HG02884 (cell line): ENCODE measurements at regions not wholly inside any gene's neighbourhood (a gene's known extent, or its start where the extent isn't known, plus 50 kb on each side); places are given as distances from the start of the nearest gene placed in this dataset.

Source experiments
- ATAC-seq: cut with Tn5 transposase; IDR thresholded peaks from one replicate; pipeline ENCODE4 v1.9.1; 2021; ENCODE audit warnings: mild to moderate bottlenecking, moderate library complexity; ENCODE audit not compliant: unreplicated experiment

- ATAC-seq: no peak
Measured at GRCh38 chr2:128447538-128447995, 128.9 kb upstream of the HS6ST1 start.

GRCh38 chr2:128448331-128449225, 129.9 kb upstream of the HS6ST1 start:
- no peak for ATAC-seq

DNA sequence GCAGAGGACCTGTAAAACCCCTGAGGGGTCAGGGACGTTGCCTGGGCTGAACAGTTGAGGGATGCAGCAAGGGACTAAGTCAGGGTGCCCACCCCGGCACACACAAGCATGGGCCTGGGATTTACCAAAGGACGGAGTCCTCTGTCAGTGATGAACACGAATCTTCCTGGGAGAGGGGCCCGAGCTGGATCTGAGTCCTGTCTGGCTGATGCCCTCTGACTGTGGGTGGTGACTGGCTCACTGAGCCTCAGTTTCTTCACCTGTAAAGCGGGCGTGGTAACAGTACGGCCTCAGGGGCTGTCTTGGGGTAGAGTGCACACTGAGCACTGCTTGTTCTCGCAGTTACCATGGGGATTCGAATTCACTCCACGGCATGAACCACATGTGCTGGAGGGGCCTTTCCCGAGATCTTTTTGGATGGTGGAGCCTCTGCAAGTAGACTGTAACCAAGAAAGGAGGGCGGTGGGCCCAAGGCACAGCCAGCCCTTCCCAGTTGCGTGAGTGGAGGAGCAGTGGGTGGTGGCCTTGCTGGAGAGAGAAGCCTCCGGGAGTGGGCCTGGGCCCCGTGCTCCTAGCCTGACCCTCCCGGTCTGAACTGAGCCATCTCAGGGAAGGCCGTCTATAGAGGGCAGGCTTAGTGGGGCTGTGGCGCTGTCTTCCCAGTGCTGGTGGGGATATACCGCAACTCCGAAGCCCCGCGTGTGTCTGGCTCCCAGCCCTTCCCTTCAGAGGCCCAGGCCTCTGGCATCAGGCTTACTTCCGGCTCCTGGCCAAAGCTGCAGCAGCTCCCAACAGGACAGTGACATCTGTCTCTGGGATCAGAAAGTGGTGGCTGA, 130.8 kb upstream of the HS6ST1 start:
- ATAC-seq: no peak

GRCh38 chr2:128450211-128451024, 131.8 kb upstream of the HS6ST1 start:
- no peak for ATAC-seq

GRCh38 chr2:128451084-128452023, 132.7 kb upstream of the HS6ST1 start:
- no peak for ATAC-seq

DNA sequence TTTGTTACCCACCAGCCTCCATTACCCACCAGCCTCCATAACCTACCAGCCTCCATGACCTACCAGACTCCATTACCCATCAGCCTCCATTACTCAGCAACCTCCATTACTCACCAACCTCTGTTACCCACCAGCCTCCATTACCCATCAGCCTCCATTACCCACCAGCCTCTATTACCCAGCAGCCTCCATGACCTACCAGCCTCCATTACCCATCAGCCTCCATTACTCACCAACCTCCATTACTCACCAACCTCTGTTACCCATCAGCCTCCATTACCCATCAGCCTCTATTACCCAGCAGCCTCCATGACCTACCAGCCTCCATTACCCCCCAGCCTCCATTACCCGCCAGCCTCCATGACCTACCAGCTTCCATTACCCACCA, 133.3 kb upstream of the HS6ST1 start:
- no peak for ATAC-seq

- ATAC-seq: no peak
Measured at GRCh38 chr2:128452536-128453530, 134.2 kb upstream of the HS6ST1 start.

DNA sequence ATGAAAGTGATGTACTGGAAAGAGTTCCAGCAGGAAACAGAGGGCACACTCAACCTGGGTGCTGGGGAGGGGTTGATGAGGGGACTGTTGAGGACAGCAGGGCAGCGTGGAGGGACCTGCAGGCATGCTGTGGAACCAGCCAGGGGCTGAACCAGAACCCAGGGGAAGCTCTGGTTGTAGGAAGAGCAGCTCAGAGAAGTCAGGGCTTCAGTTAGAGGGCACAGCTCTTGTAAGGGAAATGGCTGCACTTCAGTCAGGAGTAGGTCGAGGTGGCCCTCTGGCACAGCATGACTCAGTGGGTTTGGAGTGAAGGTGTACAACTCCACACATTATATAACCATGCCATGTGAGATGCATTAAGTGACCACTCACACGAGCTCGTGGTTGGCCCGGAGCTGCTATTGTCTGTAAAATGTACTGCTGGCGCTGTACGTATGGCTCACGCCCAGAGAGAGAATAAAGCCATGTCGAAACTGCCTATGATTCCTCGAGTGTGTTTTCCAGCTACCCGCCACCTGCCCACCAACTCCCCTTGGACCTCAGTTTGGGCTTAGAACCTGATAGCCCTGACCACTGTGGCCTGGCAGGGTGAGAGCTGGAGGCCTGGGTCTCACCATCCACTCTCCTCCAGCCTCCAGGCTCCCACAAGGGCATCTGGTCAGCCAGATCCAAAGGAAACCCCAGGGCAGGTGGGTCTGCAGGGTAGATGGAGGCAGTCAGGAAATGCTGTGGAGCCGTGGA, 136.5 kb upstream of the HS6ST1 start:
- ATAC-seq: no peak

GRCh38 chr2:128455721-128456050, 137.0 kb upstream of the HS6ST1 start:
- ATAC-seq: no peak

GRCh38 chr2:128456281-128456680, 137.6 kb upstream of the HS6ST1 start:
- ATAC-seq: no peak

GRCh38 chr2:128457006-128457604, 138.4 kb upstream of the HS6ST1 start:
- no peak for ATAC-seq

- no peak for ATAC-seq
Measured at GRCh38 chr2:128457716-128458115, 139.0 kb upstream of the HS6ST1 start.

DNA sequence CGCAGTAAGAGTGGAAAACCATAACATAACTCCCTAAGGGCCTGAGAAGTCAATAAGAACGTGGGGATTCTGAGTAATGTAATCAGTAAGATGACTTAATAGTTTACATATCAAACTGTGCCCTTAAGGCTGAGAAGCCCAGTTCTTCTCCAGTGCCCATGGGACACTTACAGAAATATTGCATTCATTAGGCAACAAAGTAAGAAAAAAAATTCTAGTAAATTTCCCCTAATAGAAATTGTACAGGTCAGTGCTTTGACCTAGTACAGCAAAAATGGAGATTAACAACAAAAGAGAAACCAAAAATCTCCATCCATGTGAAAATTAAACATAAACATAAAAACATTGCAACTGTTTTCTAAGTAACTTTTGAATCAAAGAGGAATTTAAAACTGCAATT, 139.8 kb upstream of the HS6ST1 start:
- ATAC-seq: no peak

GRCh38 chr2:128464456-128464855, 145.8 kb upstream of the HS6ST1 start:
- ATAC-seq: no peak

GRCh38 chr2:128465246-128466170, 146.8 kb upstream of the HS6ST1 start:
- ATAC-seq: no peak

DNA sequence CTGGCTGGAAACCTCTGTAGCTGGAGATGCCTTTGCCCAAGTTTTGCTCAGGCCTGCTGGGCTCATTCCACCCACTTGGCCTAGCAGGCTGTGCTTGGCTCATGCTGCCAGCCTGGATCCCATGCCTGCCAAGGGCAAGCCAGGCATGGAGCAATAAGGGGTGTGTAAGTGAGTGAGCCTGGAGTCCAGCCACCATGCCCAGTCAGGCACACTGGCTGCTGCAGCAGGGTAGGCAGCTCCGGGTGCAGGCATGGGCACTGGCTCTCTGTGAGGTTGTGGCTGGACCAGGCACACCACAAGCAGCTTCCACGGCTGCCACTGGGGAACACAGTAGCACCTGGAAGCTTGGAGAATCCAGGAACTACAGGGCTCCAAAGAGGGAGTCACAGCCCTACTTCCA, 147.7 kb upstream of the HS6ST1 start:
- ATAC-seq: no peak

DNA sequence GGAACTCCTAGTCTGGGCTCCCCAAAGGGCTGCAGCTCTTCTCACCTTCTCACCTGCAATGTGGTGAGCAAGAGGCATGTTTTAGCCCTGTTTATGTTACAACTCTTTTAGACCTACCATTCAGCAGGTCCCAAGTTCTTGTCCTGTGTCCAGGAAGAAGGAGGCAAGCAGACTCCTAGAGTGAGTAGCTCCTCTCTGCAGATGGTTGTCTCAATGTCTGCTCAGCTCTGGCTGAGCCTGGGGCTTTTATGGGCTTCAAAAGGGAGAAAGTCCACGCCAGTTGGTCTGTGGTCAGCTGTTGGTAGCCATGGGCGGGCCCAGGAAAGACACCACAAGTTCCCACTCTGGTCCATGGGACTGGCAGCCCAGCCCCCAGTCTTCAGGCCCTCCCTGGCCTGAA, 148.1 kb upstream of the HS6ST1 start:
- no peak for ATAC-seq
